ENCODE measurements at regions not wholly inside any gene's neighbourhood (a gene's known extent, or its start where the extent isn't known, plus 50 kb on each side); places are given as distances from the start of the nearest gene placed in this dataset.
A peak's percentile ranks its signal among the peaks of the same experiment; 100 is the strongest.

- FAIRE-seq (no peak), DNase-seq (ENCODE audit: extremely low spot score, insufficient read length, low read depth) (no peak)
Observed at GRCh38 chr12:40602562-40602961, 89.7 kb upstream of the CNTN1 start.

GRCh38 chr12:40614923-40615322 lies 77.3 kb upstream of the CNTN1 start:
- FAIRE-seq (peak; percentile 49), DNase-seq (ENCODE audit: extremely low spot score, insufficient read length, low read depth) (no peak)

- FAIRE-seq (no peak), DNase-seq (ENCODE audit: extremely low spot score, insufficient read length, low read depth) (no peak)
Observed at GRCh38 chr12:40615590-40615989, 76.6 kb upstream of the CNTN1 start.

- DNase-seq (ENCODE audit: extremely low spot score, insufficient read length, low read depth) (no peak), FAIRE-seq (no peak)
Observed at GRCh38 chr12:40616383-40616915, 75.8 kb upstream of the CNTN1 start.

- FAIRE-seq (no peak), DNase-seq (ENCODE audit: extremely low spot score, insufficient read length, low read depth) (no peak)
Observed at GRCh38 chr12:40618636-40619035, 73.6 kb upstream of the CNTN1 start.

DNA sequence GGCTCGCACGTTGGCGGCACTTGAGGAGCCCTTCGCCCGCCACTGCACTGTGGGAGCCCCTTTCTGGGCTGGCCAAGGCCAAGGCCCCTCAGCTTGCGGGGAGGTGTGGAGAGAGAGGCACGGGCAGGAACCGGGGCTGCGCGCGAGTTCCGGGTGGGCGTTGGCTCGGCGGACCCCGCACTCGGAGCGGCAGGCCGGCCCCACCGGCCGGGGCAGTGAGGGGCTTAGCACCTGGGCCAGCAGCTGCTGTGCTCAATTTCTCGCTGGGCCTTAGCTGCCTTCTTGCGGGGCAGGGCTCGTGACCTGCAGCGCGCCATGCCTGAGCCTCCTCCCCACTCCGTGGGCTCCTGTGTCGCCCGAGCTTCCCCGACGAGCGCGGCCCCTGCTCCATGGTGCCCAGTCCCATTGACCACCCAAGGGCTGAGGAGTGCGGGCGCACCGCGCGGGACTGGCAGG lies 71.6 kb upstream of the CNTN1 start:
- DNase-seq (ENCODE audit: extremely low spot score, insufficient read length, low read depth) (no peak), FAIRE-seq (no peak)

GRCh38 chr12:40622246-40622838 lies 69.9 kb upstream of the CNTN1 start:
- DNase-seq (ENCODE audit: extremely low spot score, insufficient read length, low read depth): no peak
- peak; percentile 77 for FAIRE-seq

DNA sequence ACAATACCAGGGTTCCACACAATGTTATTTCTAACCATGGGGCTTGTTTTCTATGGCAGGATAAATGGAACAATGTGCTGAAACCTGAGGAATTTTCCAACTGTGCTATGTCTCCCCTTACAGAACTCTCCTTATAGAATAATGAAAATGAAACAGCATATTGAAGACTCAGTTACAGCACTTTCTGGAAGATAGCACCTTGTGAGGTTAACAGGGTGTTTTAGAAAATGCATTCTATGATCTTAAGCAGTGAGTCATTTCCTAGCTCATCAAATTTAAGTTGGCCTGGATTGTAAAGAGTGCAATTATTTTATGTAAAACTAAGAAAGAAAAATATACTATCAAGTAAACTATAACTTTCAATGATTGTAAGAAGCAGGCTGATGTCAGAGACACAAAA lies 60.1 kb upstream of the CNTN1 start:
- DNase-seq (ENCODE audit: extremely low spot score, insufficient read length, low read depth) (no peak), FAIRE-seq (no peak)

GRCh38 chr12:40632933-40633332 lies 59.3 kb upstream of the CNTN1 start:
- FAIRE-seq: no peak
- DNase-seq (ENCODE audit: extremely low spot score, insufficient read length, low read depth): no peak

DNA sequence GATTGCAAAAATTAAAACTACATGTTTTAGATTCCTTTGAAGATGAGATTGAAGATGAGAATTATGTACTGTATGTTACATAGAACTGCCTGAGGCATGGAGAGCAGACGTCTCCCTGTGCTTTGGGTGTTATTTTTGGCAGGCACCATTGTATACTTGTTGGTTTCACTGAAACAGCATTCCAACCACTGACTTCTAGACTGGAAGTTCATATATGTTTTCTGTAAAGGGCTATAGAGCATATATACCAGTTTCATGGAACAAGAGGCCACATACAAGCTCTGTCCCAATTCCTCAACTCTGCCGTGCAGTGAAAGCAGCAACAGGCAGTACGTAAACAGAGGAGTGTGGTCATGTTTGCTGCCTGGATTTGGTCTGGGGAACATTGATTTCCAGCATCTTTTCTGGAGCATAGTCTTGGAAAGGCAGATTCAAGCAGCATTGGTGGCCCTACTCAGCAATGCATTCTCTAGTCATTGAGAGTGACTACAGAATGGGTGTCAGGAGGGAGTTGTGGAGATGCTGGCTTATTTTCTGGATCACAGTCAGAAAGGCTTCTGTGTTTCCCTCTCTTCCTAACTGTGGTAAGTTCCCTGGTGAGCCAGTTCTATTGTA lies 57.6 kb upstream of the CNTN1 start:
- FAIRE-seq: no peak
- no peak for DNase-seq (ENCODE audit: extremely low spot score, insufficient read length, low read depth)

DNA sequence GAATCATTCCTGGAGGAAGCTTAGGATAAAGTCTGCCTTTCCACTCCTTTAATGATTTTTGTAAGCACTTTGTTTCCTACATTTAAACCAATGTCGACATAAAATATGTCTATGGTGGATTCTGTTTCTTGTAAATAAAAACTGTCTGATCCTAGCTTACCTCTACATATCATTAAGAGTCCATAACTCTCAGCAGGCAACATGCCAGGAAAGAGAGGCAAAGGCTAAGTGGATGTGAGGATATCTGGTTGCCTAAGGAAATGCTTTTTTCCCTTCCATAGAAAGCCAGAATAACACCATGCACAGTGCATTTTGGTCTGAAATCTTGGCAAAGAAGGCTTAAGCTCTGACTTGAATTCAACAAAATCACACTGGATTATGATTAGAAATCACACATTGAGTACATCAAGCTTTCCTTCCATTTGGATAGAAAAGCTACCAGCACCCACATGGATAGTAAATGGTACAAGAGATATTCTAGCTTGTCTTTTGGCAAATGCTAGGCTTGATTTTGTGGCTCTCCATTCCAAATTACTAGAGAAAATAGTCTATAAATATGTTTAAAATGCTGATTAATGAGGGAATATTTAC lies 57.0 kb upstream of the CNTN1 start:
- DNase-seq (ENCODE audit: extremely low spot score, insufficient read length, low read depth): no peak
- no peak for FAIRE-seq

Measured in GM18507 (cell line).